Kidney (tissue), 13 donors: ENCODE measurements at regions not wholly inside any gene's neighbourhood (a gene's known extent, or its start where the extent isn't known, plus 50 kb on each side); places are given as distances from the start of the nearest gene placed in this dataset.

Source experiments
- DNase-seq, 5 donors: peaks; one replicate each; pipeline ENCODE4 v3.0.0-alpha.2; 2013 to 2020
- FAIRE-seq: peaks from 2 replicates; lab custom pipeline; 2012; peaks lifted over from hg19 to GRCh38; lab: Jason Lieb, UNC
- H3K27ac ChIP-seq, 2 donors: one replicate each; pipeline ENCODE4 v1.7.0; 2013; ENCODE audit warnings: low read depth in 2 of 2, low read length in 2 of 2, inconsistent platforms in 1 of 2
- H3K27me3 ChIP-seq: one replicate; pipeline ENCODE4 v1.7.1; 2013; ENCODE audit warnings: low read length, inconsistent platforms; ENCODE audit not compliant: control insufficient read depth, insufficient read depth
- H3K36me3 ChIP-seq, 3 donors: one replicate each; pipeline versions ENCODE4 v1.7.0 to v1.7.1; 2013; ENCODE audit warnings: low read length in 3 of 3, control low read depth in 1 of 3, inconsistent platforms in 1 of 3; ENCODE audit not compliant: insufficient read depth in 3 of 3, control insufficient read depth in 2 of 3
- H3K4me1 ChIP-seq, 3 donors: one replicate each; pipeline versions ENCODE4 v1.7.0 to v1.7.1; 2013; ENCODE audit warnings: low read length in 3 of 3, inconsistent platforms in 1 of 3, low read depth in 1 of 3; ENCODE audit not compliant: control insufficient read depth in 2 of 3, insufficient read depth in 2 of 3
- H3K4me3 ChIP-seq, 3 donors: one replicate each; pipeline versions ENCODE4 v1.7.0 to v1.8.1; 2013; ENCODE audit warnings: low read length in 3 of 3, control low read depth in 1 of 3, inconsistent platforms in 1 of 3
- H3K9ac ChIP-seq, 3 donors: one replicate each; pipeline versions ENCODE4 v1.7.0 to v1.7.1; 2013; ENCODE audit warnings: low read length in 3 of 3, control low read depth in 1 of 3, inconsistent platforms in 1 of 3
- H3K9me3 ChIP-seq, 3 donors: one replicate each; pipeline versions ENCODE4 v1.7.0 to v1.7.1; 2013; ENCODE audit warnings: low read length in 3 of 3, control low read depth in 1 of 3, inconsistent platforms in 1 of 3; ENCODE audit not compliant: control insufficient read depth in 2 of 3, insufficient read depth in 1 of 3
- intact Hi-C: fragments of 100-400 bp; cut with DNase I; formaldehyde crosslinking; loops from one replicate; pipeline ENCODE4 v1.11.1; 2022
- TF ChIP-seq, protein P1 (sequence below): IDR thresholded peaks from 3 replicates; pipeline ENCODE4 v1.5.1; 2012; ENCODE audit warnings: mild to moderate bottlenecking, moderate library complexity, borderline replicate concordance; ENCODE audit not compliant: insufficient read depth; ENCODE audit errors: extremely low read depth
- donor health status: control.
- donor health status: control.
- donor health status: control.
- donor health status: control.
- donor health status: control.
- donor health status: DM: yes; HTN: yes; CAD: no.
- donor health status: Normal renal cell carcinoma (clear cell type).

DNA sequence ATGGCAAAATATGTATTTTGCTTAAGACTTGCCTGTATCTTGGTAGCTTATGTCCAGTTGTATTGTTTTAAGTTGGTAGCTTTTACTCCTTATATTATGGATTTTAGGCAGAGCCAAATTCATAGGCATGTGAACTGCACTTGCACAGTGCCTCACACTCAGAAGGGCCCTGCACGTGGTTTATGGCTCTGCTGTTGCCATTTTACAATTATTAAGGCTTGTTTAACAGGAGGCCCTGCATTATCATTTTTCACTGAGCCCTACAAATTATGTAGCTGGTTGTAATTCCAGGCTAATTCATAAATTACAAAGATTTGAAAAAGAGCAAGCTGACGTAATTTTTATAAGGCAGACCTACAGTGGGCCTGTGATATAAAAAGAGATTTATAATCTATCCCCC, 537.6 kb upstream of the UBE2E2 start:
- Histone ChIP-seq H3K4me3 (no peak overlapping the region), H3K9ac (no peak overlapping the region), H3K4me1 (no peaks in the 10 kb centered on the region), H3K27me3 (no peaks in the 10 kb centered on the region), H3K27ac (no peak overlapping the region), H3K9me3 (no peaks in the 10 kb centered on the region), H3K36me3 (no peaks in the 10 kb centered on the region)
- DNase-seq (no peak), FAIRE-seq (no peak)
- intact Hi-C loops = no loop called here
- TF ChIP-seq, protein P1, sequence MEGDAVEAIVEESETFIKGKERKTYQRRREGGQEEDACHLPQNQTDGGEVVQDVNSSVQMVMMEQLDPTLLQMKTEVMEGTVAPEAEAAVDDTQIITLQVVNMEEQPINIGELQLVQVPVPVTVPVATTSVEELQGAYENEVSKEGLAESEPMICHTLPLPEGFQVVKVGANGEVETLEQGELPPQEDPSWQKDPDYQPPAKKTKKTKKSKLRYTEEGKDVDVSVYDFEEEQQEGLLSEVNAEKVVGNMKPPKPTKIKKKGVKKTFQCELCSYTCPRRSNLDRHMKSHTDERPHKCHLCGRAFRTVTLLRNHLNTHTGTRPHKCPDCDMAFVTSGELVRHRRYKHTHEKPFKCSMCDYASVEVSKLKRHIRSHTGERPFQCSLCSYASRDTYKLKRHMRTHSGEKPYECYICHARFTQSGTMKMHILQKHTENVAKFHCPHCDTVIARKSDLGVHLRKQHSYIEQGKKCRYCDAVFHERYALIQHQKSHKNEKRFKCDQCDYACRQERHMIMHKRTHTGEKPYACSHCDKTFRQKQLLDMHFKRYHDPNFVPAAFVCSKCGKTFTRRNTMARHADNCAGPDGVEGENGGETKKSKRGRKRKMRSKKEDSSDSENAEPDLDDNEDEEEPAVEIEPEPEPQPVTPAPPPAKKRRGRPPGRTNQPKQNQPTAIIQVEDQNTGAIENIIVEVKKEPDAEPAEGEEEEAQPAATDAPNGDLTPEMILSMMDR = no peak

DNA sequence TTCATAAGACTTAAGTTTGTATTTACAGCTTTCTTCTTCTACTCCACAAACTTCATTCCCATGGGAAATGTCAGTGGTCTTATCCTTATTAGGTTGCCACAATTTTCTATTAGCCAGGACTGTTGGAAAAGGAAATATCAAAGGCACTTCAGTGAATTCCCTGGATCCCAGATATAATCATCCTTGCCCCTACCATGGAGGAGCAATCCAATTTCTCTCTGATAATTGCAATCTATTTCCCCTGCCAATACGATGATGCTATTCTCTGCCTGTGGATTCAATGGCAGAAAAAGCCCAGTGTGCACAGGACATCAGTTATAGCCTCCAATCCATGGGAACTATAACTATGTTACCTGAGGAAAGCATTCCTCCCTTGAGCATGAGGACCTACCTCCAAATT, 536.4 kb upstream of the UBE2E2 start:
- Histone ChIP-seq H3K36me3 (no peaks in the 10 kb centered on the region), H3K27me3 (no peaks in the 10 kb centered on the region), H3K4me3 (no peak overlapping the region), H3K4me1 (no peaks in the 10 kb centered on the region), H3K9me3 (no peaks in the 10 kb centered on the region), H3K27ac (no peak overlapping the region), H3K9ac (no peak overlapping the region)
- TF ChIP-seq, protein P1 = no peak
- DNase-seq (no peak), FAIRE-seq (no peak)
- intact Hi-C loops = no loop called here

DNA sequence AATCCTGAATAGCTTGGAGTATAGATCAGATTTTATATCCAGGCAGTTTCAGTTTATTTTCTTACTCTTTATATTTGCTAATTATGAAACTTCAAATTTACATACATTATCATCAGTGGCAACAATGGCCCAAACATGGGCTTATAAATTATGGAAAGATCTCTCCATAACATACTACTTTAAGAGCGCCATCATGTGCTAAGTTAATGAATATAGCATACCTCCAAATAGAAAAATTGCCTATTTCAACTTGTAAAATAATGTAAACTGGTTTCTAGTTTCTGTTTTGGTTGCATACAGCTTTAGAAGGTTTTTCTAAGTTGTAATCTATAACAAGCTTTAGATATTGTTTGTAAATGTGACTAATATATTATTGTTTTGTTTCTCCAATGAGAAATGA, 531.3 kb upstream of the UBE2E2 start:
- Histone ChIP-seq H3K36me3 (no peaks in the 10 kb centered on the region), H3K27ac (no peak overlapping the region), H3K9me3 (no peaks in the 10 kb centered on the region), H3K4me1 (no peaks in the 10 kb centered on the region), H3K9ac (no peak overlapping the region), H3K27me3 (no peaks in the 10 kb centered on the region), H3K4me3 (no peak overlapping the region)
- intact Hi-C loops = no loop called here
- TF ChIP-seq, protein P1 = no peak
- FAIRE-seq (no peak), DNase-seq (no peak)

DNA sequence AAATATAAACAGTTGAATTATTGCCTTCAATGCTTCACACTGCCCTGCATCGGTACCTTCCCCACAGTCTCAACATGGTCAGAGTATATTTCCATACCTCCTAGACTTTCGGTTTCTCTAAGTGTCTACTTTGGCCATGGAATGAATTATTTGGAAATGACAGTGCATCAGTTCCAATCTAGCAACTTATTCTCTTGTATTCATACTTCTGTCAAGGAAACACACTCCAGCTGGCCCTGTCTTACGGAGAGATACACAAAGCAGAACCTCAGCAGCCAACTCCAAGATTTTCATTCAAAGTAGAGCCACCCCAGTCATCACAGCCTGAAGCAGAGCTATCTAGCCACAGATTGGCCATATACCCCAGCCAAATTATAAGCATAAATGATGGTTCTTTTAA, 518.4 kb upstream of the UBE2E2 start:
- Histone ChIP-seq H3K4me3 (no peak overlapping the region), H3K36me3 (no peaks in the 10 kb centered on the region), H3K27ac (no peak overlapping the region), H3K9me3 (no peaks in the 10 kb centered on the region), H3K9ac (no peak overlapping the region), H3K4me1 (no peaks in the 10 kb centered on the region), H3K27me3 (no peaks in the 10 kb centered on the region)
- DNase-seq = peak in 1 of 5 donors; percentile 12
- FAIRE-seq = no peak
- intact Hi-C loops = no loop called here
- TF ChIP-seq, protein P1 = no peak
